T-helper 17 cell (primary cell): ENCODE measurements at regions not wholly inside any gene's neighbourhood (a gene's known extent, or its start where the extent isn't known, plus 50 kb on each side); places are given as distances from the start of the nearest gene placed in this dataset.

Experiments used
- ATAC-seq: fragments of 150-1000 bp; cut with Tn5 transposase; 2 replicates; pipeline ENCODE4 v1.10.0; 2021; ENCODE audit warnings: mild to moderate bottlenecking, moderate library complexity
- DNase-seq, 3 donors: peaks; one replicate each; pipeline versions ENCODE4 v3.0.0 to v3.0.0-alpha.2; 2020 to 2021
- H3K9me3 ChIP-seq: one replicate; pipeline ENCODE4 v1.7.0; 2013; ENCODE audit warnings: low read length, mild to moderate bottlenecking; ENCODE audit not compliant: control insufficient read depth, poor library complexity, severe bottlenecking
- H3K27ac Mint-ChIP-seq: one replicate; pipeline ENCODE4 v1.8.0; 2022; ENCODE audit warnings: mild to moderate bottlenecking, moderate library complexity, mixed read lengths
- H3K27me3 Mint-ChIP-seq: one replicate; pipeline ENCODE4 v1.8.0; 2022; ENCODE audit warnings: mixed read lengths
- H3K36me3 Mint-ChIP-seq: one replicate; pipeline ENCODE4 v1.8.0; 2022; ENCODE audit warnings: low read depth, mixed read lengths
- H3K4me1 Mint-ChIP-seq: one replicate; pipeline ENCODE4 v1.8.0; 2022; ENCODE audit warnings: mild to moderate bottlenecking, mixed read lengths
- H3K4me3 Mint-ChIP-seq: one replicate; pipeline ENCODE4 v1.8.0; 2022; ENCODE audit warnings: mild to moderate bottlenecking, moderate library complexity, mixed read lengths

- no peak overlapping the region for H3K27ac Mint-ChIP-seq
- no peaks in the 10 kb centered on the region for H3K9me3 ChIP-seq
- H3K4me3 Mint-ChIP-seq, result no peak overlapping the region
- H3K4me1 Mint-ChIP-seq, result no peaks in the 10 kb centered on the region
- H3K27me3 Mint-ChIP-seq, result peaks cover 16% of the 10 kb centered on the region
- no peak for DNase-seq
- H3K36me3 Mint-ChIP-seq, result peaks cover under 1% of the 10 kb centered on the region
- ATAC-seq, result no peak
Measured at GRCh38 chr2:11013196-11013595, 101.5 kb downstream of the KCNF1 start.

- Mint-ChIP-seq H3K27ac (no peak overlapping the region), H3K27me3 (peaks cover 22% of the 10 kb centered on the region), H3K4me1 (no peaks in the 10 kb centered on the region), H3K4me3 (no peak overlapping the region), H3K36me3 (no peaks in the 10 kb centered on the region)
- ATAC-seq (no peak), DNase-seq (no peak)
- no peaks in the 10 kb centered on the region for H3K9me3 ChIP-seq
Measured at GRCh38 chr2:11014026-11014425, 102.3 kb downstream of the KCNF1 start.

GRCh38 chr2:11016735-11017388 is 105.1 kb downstream of the KCNF1 start:
- no peaks in the 10 kb centered on the region for H3K4me1 Mint-ChIP-seq
- ATAC-seq (no peak), DNase-seq (no peak)
- H3K36me3 Mint-ChIP-seq, result no peaks in the 10 kb centered on the region
- H3K9me3 ChIP-seq, result no peaks in the 10 kb centered on the region
- H3K4me3 Mint-ChIP-seq, result no peak overlapping the region
- H3K27me3 Mint-ChIP-seq, result peaks cover 45% of the 10 kb centered on the region
- no peak overlapping the region for H3K27ac Mint-ChIP-seq

- no peaks in the 10 kb centered on the region for H3K36me3 Mint-ChIP-seq
- DNase-seq, result no peak
- H3K27ac Mint-ChIP-seq, result no peak overlapping the region
- ATAC-seq, result no peak
- H3K27me3 Mint-ChIP-seq, result peaks cover 51% of the 10 kb centered on the region
- H3K9me3 ChIP-seq, result no peaks in the 10 kb centered on the region
- H3K4me1 Mint-ChIP-seq, result peaks cover 3% of the 10 kb centered on the region
- no peak overlapping the region for H3K4me3 Mint-ChIP-seq
Measured at GRCh38 chr2:11017921-11018320, 106.2 kb downstream of the KCNF1 start.

- Mint-ChIP-seq H3K4me1 (peaks cover 3% of the 10 kb centered on the region), H3K27me3 (peaks cover 51% of the 10 kb centered on the region), H3K4me3 (no peak overlapping the region), H3K36me3 (no peaks in the 10 kb centered on the region), H3K27ac (no peak overlapping the region)
- ATAC-seq (no peak), DNase-seq (no peak)
- no peaks in the 10 kb centered on the region for H3K9me3 ChIP-seq
Measured at GRCh38 chr2:11018651-11019185, 107.0 kb downstream of the KCNF1 start.

- Mint-ChIP-seq H3K4me3 (no peak overlapping the region), H3K4me1 (peaks cover 3% of the 10 kb centered on the region), H3K36me3 (no peaks in the 10 kb centered on the region), H3K27ac (no peak overlapping the region), H3K27me3 (peaks cover 51% of the 10 kb centered on the region)
- DNase-seq, result no peak
- no peaks in the 10 kb centered on the region for H3K9me3 ChIP-seq
- no peak for ATAC-seq
Measured at GRCh38 chr2:11019614-11020013, 107.9 kb downstream of the KCNF1 start.

- DNase-seq (no peak), ATAC-seq (no peak)
- no peaks in the 10 kb centered on the region for H3K9me3 ChIP-seq
- H3K27ac Mint-ChIP-seq, result no peak overlapping the region
- peaks cover 3% of the 10 kb centered on the region for H3K4me1 Mint-ChIP-seq
- no peaks in the 10 kb centered on the region for H3K36me3 Mint-ChIP-seq
- no peak overlapping the region for H3K4me3 Mint-ChIP-seq
- peaks cover 49% of the 10 kb centered on the region for H3K27me3 Mint-ChIP-seq
Measured at GRCh38 chr2:11022064-11022463, 110.3 kb downstream of the KCNF1 start.

- Mint-ChIP-seq H3K27me3 (peaks cover 47% of the 10 kb centered on the region), H3K4me1 (peaks cover 3% of the 10 kb centered on the region), H3K4me3 (no peak overlapping the region), H3K27ac (no peak overlapping the region), H3K36me3 (no peaks in the 10 kb centered on the region)
- H3K9me3 ChIP-seq, result no peaks in the 10 kb centered on the region
- ATAC-seq (no peak), DNase-seq (no peak)
Measured at GRCh38 chr2:11022591-11023273, 111.0 kb downstream of the KCNF1 start.

- H3K9me3 ChIP-seq, result no peaks in the 10 kb centered on the region
- Mint-ChIP-seq H3K36me3 (no peaks in the 10 kb centered on the region), H3K4me3 (no peak overlapping the region), H3K27me3 (peaks cover 44% of the 10 kb centered on the region), H3K27ac (no peak overlapping the region), H3K4me1 (peaks cover 3% of the 10 kb centered on the region)
- DNase-seq (no peak), ATAC-seq (no peak)
Measured at GRCh38 chr2:11023326-11024258, 111.9 kb downstream of the KCNF1 start.

GRCh38 chr2:11024259-11024645 is 112.5 kb downstream of the KCNF1 start:
- ATAC-seq (no peak), DNase-seq (no peak)
- no peak overlapping the region for H3K27ac Mint-ChIP-seq
- no peaks in the 10 kb centered on the region for H3K36me3 Mint-ChIP-seq
- H3K4me3 Mint-ChIP-seq, result no peak overlapping the region
- H3K27me3 Mint-ChIP-seq, result peaks cover 38% of the 10 kb centered on the region
- no peaks in the 10 kb centered on the region for H3K9me3 ChIP-seq
- H3K4me1 Mint-ChIP-seq, result peaks cover 3% of the 10 kb centered on the region

GRCh38 chr2:11024687-11025086 is 113.0 kb downstream of the KCNF1 start:
- DNase-seq, result no peak
- H3K4me1 Mint-ChIP-seq, result peaks cover 3% of the 10 kb centered on the region
- H3K27me3 Mint-ChIP-seq, result peaks cover 34% of the 10 kb centered on the region
- H3K36me3 Mint-ChIP-seq, result no peaks in the 10 kb centered on the region
- no peak for ATAC-seq
- no peaks in the 10 kb centered on the region for H3K9me3 ChIP-seq
- no peak overlapping the region for H3K4me3 Mint-ChIP-seq
- no peak overlapping the region for H3K27ac Mint-ChIP-seq

- peaks cover 26% of the 10 kb centered on the region for H3K27me3 Mint-ChIP-seq
- peaks cover 3% of the 10 kb centered on the region for H3K4me1 Mint-ChIP-seq
- no peak for ATAC-seq
- no peak overlapping the region for H3K27ac Mint-ChIP-seq
- no peaks in the 10 kb centered on the region for H3K36me3 Mint-ChIP-seq
- no peaks in the 10 kb centered on the region for H3K9me3 ChIP-seq
- H3K4me3 Mint-ChIP-seq, result no peak overlapping the region
- no peak for DNase-seq
Measured at GRCh38 chr2:11026286-11026921, 114.7 kb downstream of the KCNF1 start.

GRCh38 chr2:11027195-11027594 is 115.5 kb downstream of the KCNF1 start:
- ATAC-seq (no peak), DNase-seq (no peak)
- H3K9me3 ChIP-seq, result no peaks in the 10 kb centered on the region
- H3K27me3 Mint-ChIP-seq, result peaks cover 19% of the 10 kb centered on the region
- H3K4me1 Mint-ChIP-seq, result peaks cover under 1% of the 10 kb centered on the region
- no peak overlapping the region for H3K27ac Mint-ChIP-seq
- H3K4me3 Mint-ChIP-seq, result no peak overlapping the region
- H3K36me3 Mint-ChIP-seq, result no peaks in the 10 kb centered on the region
